H1 (cell line): ENCODE measurements at regions not wholly inside any gene's neighbourhood (a gene's known extent, or its start where the extent isn't known, plus 50 kb on each side); places are given as distances from the start of the nearest gene placed in this dataset.

Source experiments
- MAX ChIP-seq: IDR thresholded peaks from 2 replicates; pipeline ENCODE4 v1.6.1; 2012; ENCODE audit warnings: inconsistent platforms
- POLR2A ChIP-seq, 2 experiments: IDR thresholded peaks; 1 replicate in 1 of 2; 2 replicates in 1 of 2; pipeline ENCODE4 v1.6.1; 2011; ENCODE audit warnings: low read depth in 2 of 2, low read length in 2 of 2, mild to moderate bottlenecking in 2 of 2; ENCODE audit errors: control extremely low read depth in 1 of 2
- POLR2AphosphoS5 ChIP-seq: IDR thresholded peaks from 2 replicates; pipeline ENCODE4 v1.6.1; 2011; ENCODE audit warnings: low read depth, low read length
- RFX5 ChIP-seq: IDR thresholded peaks from 2 replicates; pipeline ENCODE4 v1.6.1; 2011; ENCODE audit warnings: low read depth, low read length, improper control_type of control experiment, borderline replicate concordance
- TF ChIP-seq, protein P1 (sequence below), 3 experiments: IDR thresholded peaks; 1 replicate in 2 of 3; 2 replicates in 1 of 3; pipeline versions ENCODE4 v1.5.1 to v1.6.1; 2011; ENCODE audit warnings: low read length in 3 of 3, mild to moderate bottlenecking in 3 of 3, inconsistent platforms in 2 of 3, low read depth in 1 of 3, moderate library complexity in 1 of 3; ENCODE audit not compliant: insufficient read depth in 1 of 3; ENCODE audit errors: control extremely low read depth in 1 of 3

GRCh38 chr1:189435398-189435797, 1042.3 kb downstream of the BRINP3 start:
- TF ChIP-seq MAX = no peak
- TF ChIP-seq, protein P1, sequence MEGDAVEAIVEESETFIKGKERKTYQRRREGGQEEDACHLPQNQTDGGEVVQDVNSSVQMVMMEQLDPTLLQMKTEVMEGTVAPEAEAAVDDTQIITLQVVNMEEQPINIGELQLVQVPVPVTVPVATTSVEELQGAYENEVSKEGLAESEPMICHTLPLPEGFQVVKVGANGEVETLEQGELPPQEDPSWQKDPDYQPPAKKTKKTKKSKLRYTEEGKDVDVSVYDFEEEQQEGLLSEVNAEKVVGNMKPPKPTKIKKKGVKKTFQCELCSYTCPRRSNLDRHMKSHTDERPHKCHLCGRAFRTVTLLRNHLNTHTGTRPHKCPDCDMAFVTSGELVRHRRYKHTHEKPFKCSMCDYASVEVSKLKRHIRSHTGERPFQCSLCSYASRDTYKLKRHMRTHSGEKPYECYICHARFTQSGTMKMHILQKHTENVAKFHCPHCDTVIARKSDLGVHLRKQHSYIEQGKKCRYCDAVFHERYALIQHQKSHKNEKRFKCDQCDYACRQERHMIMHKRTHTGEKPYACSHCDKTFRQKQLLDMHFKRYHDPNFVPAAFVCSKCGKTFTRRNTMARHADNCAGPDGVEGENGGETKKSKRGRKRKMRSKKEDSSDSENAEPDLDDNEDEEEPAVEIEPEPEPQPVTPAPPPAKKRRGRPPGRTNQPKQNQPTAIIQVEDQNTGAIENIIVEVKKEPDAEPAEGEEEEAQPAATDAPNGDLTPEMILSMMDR (IDR thresholded peaks at IDR 0.05; ENCODE audit: control extremely low read depth in 1 of 3, insufficient read depth in 1 of 3, low read depth in 1 of 3, low read length in 3 of 3) = no peak
- TF ChIP-seq POLR2AphosphoS5 = no peak
- no peak for TF ChIP-seq POLR2A (IDR thresholded peaks at IDR 0.05; ENCODE audit: control extremely low read depth in 1 of 2, low read depth in 2 of 2, low read length in 2 of 2)
- no peak for TF ChIP-seq RFX5
